ENCODE measurements at regions not wholly inside any gene's neighbourhood (a gene's known extent, or its start where the extent isn't known, plus 50 kb on each side); places are given as distances from the start of the nearest gene placed in this dataset.

GRCh38 chr18:39113790-39114189 lies 1548.2 kb upstream of the CELF4 start:
- no peaks in the 10 kb centered on the region for H3K9me2 ChIP-seq (ENCODE audit: insufficient read depth)
- ATAC-seq (no peak), DNase-seq (ENCODE audit: low spot score) (no peak)
- H3K27me3 ChIP-seq (ENCODE audit: insufficient read depth) = no peaks in the 10 kb centered on the region
- H3K79me2 ChIP-seq (replicated peaks; ENCODE audit: insufficient read depth) = no peaks in the 10 kb centered on the region
- Mint-ChIP-seq H3K9me3 (0 out of 3 replicates have a peak, but pooled peaks cover 2% of the 10 kb centered on the region), H3K4me1 (no peaks in the 10 kb centered on the region), H3K36me3 (ENCODE audit: low read depth) (no peaks in the 10 kb centered on the region), H3K27me3 (ENCODE audit: insufficient read depth, low read depth, poor library complexity) (no peaks in the 10 kb centered on the region), H3K4me3 (no peak overlapping the region), H3K27ac (no peak overlapping the region)
- no peak overlapping the region for H2AFZ ChIP-seq
- H3K36me3 ChIP-seq (ENCODE audit: insufficient read depth) = no peaks in the 10 kb centered on the region
- no peaks in the 10 kb centered on the region for H3F3A ChIP-seq (replicated peaks; ENCODE audit: low read depth)
- H3K4me3 ChIP-seq = no peak overlapping the region
- no peak for TF ChIP-seq POLR2AphosphoS5 (IDR thresholded peaks at IDR 0.05; ENCODE audit: low read depth)
- no peak for TF ChIP-seq NANOG (IDR thresholded peaks at IDR 0.05; ENCODE audit: borderline replicate concordance)
- no peak for TF ChIP-seq REST (IDR thresholded peaks at IDR 0.05; ENCODE audit: unreplicated experiment)
- TF ChIP-seq ZNF114 (CRISPR knock-in tag; IDR thresholded peaks at IDR 0.05) = no peak
- no peak for TF ChIP-seq JUNB (IDR thresholded peaks at IDR 0.05; ENCODE audit: unreplicated experiment)
- no peak for TF ChIP-seq ETS1 (IDR thresholded peaks at IDR 0.05)
- no peak for TF ChIP-seq CTCF (conservative IDR thresholded peaks at IDR 0.05; ENCODE audit: low read depth in 2 of 2)
- no peak for TF ChIP-seq EZH2 (IDR thresholded peaks at IDR 0.05; ENCODE audit: low read depth, unreplicated experiment)
- no peak for TF ChIP-seq EZH2phosphoT487 (IDR thresholded peaks at IDR 0.05; ENCODE audit: unreplicated experiment)
- TF ChIP-seq ZNF462 (CRISPR knock-in tag; IDR thresholded peaks at IDR 0.05) = no peak
- TF ChIP-seq ZNF331 (CRISPR knock-in tag; IDR thresholded peaks at IDR 0.05; ENCODE audit: low read depth) = no peak
- TF ChIP-seq CREB1 (CRISPR knock-in tag; IDR thresholded peaks at IDR 0.05; ENCODE audit: low read depth) = no peak
- TF ChIP-seq STAT1 (IDR thresholded peaks at IDR 0.05; ENCODE audit: unreplicated experiment) = no peak
- no peaks in the 10 kb centered on the region for H4K20me1 ChIP-seq (replicated peaks; ENCODE audit: insufficient read depth)
- H3K27ac ChIP-seq (ENCODE audit: low read depth) = no peak overlapping the region
- no peaks in the 10 kb centered on the region for H3K4me1 ChIP-seq (ENCODE audit: insufficient read depth)
- no peak overlapping the region for H3K4me2 ChIP-seq

Measured in GM23338 (cell line).